ENCODE measurements at regions not wholly inside any gene's neighbourhood (a gene's known extent, or its start where the extent isn't known, plus 50 kb on each side); places are given as distances from the start of the nearest gene placed in this dataset.

GRCh38 chr21:15496911-15497310 is 232.9 kb upstream of the USP25 start:
- TF ChIP-seq, protein P1, sequence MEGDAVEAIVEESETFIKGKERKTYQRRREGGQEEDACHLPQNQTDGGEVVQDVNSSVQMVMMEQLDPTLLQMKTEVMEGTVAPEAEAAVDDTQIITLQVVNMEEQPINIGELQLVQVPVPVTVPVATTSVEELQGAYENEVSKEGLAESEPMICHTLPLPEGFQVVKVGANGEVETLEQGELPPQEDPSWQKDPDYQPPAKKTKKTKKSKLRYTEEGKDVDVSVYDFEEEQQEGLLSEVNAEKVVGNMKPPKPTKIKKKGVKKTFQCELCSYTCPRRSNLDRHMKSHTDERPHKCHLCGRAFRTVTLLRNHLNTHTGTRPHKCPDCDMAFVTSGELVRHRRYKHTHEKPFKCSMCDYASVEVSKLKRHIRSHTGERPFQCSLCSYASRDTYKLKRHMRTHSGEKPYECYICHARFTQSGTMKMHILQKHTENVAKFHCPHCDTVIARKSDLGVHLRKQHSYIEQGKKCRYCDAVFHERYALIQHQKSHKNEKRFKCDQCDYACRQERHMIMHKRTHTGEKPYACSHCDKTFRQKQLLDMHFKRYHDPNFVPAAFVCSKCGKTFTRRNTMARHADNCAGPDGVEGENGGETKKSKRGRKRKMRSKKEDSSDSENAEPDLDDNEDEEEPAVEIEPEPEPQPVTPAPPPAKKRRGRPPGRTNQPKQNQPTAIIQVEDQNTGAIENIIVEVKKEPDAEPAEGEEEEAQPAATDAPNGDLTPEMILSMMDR (IDR thresholded peaks at IDR 0.05), result no peak
- no peak for TF ChIP-seq POLR2A (IDR thresholded peaks at IDR 0.05)
- no peak for TF ChIP-seq POLR2AphosphoS5 (IDR thresholded peaks at IDR 0.05)

All from prostate gland (tissue), 2 donors.